Lung (tissue), 11 donors: ENCODE measurements at regions not wholly inside any gene's neighbourhood (a gene's known extent, or its start where the extent isn't known, plus 50 kb on each side); places are given as distances from the start of the nearest gene placed in this dataset.

ENCODE experiments used
- ATAC-seq: fragments of 200-7000 bp; cut with Tn5 transposase; one replicate; pipeline ENCODE4 v1.9.1; 2020; ENCODE audit warnings: moderate number of reproducible peaks; ENCODE audit not compliant: insufficient read depth, low FRiP score
- DNase-seq, 3 donors: peaks; one replicate each; pipeline ENCODE4 v3.0.0-alpha.2; 2013 to 2017
- H3K27ac ChIP-seq, 2 donors: one replicate each; pipeline ENCODE4 v1.5.1; 2013; ENCODE audit warnings: mild to moderate bottlenecking in 2 of 2, moderate library complexity in 2 of 2, control low read depth in 1 of 2, inconsistent platforms in 1 of 2, low read depth in 1 of 2, low read length in 1 of 2
- H3K27me3 ChIP-seq, 3 donors: one replicate each; pipeline ENCODE4 v1.5.1; 2013; ENCODE audit warnings: low read length in 2 of 3; ENCODE audit not compliant: control insufficient read depth in 3 of 3, insufficient read depth in 3 of 3
- H3K36me3 ChIP-seq, 4 donors: one replicate each; pipeline ENCODE4 v1.5.1; 2013; ENCODE audit warnings: low read length in 4 of 4, mild to moderate bottlenecking in 1 of 4, moderate library complexity in 1 of 4; ENCODE audit not compliant: control insufficient read depth in 4 of 4, insufficient read depth in 4 of 4
- H3K4me1 ChIP-seq, 5 donors: one replicate each; pipeline ENCODE4 v1.5.1; 2013; ENCODE audit warnings: low read length in 5 of 5, mild to moderate bottlenecking in 2 of 5, moderate library complexity in 1 of 5; ENCODE audit not compliant: control insufficient read depth in 5 of 5, insufficient read depth in 5 of 5
- H3K4me3 ChIP-seq: one replicate; pipeline ENCODE4 v1.5.1; 2013; ENCODE audit warnings: mild to moderate bottlenecking, control low read depth, moderate library complexity
- H3K9ac ChIP-seq, 2 donors: one replicate each; pipeline ENCODE4 v1.5.1; 2013; ENCODE audit warnings: low read length in 2 of 2, control low read depth in 1 of 2; ENCODE audit not compliant: insufficient read depth in 1 of 2
- H3K9me3 ChIP-seq, 4 donors: one replicate each; pipeline ENCODE4 v1.5.1; 2013; ENCODE audit warnings: low read length in 3 of 4, mild to moderate bottlenecking in 1 of 4, moderate library complexity in 1 of 4; ENCODE audit not compliant: control insufficient read depth in 4 of 4, insufficient read depth in 3 of 4
- WGBS, 2 donors: extraction: QIAGEN DNeasy Blood & Tissue Kit; methylation state at CpG; one replicate each; pipeline ENCODE4 v1.1.7; 2013; 5-methylcytosine and 5-hydroxymethylcytosine counted together
- TF ChIP-seq, protein P1 (sequence below): IDR thresholded peaks from 2 replicates; pipeline ENCODE4 v1.5.1; 2012; ENCODE audit warnings: mild to moderate bottlenecking; ENCODE audit errors: control extremely low read depth, extremely low read depth
- donor health status: control.
- donor health status: control.
- donor health status: Bipolar disorder and iron deficiency.
- donor health status: healthy.
- donor health status: DM: yes; HTN: yes; CAD: no.

DNA sequence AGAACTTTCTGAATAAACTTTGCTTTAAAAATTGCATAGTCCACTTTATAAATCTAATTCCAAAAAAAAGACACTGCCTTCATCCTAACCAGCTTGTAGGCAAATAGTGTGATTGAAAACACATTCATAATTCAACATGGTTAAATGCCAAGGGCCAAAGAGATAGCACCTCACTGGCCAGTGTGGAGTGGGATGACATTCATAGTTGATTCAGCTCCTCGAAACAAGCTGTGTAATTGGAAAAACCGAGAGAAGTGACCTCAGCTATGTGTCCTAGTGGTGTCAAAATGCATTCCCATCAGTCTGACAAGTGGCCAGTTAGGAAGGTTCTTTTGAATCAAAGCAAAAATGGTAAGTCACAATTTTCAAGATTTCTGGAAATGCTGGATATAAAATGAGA lies 1068.5 kb upstream of the CELF4 start:
- TF ChIP-seq, protein P1, sequence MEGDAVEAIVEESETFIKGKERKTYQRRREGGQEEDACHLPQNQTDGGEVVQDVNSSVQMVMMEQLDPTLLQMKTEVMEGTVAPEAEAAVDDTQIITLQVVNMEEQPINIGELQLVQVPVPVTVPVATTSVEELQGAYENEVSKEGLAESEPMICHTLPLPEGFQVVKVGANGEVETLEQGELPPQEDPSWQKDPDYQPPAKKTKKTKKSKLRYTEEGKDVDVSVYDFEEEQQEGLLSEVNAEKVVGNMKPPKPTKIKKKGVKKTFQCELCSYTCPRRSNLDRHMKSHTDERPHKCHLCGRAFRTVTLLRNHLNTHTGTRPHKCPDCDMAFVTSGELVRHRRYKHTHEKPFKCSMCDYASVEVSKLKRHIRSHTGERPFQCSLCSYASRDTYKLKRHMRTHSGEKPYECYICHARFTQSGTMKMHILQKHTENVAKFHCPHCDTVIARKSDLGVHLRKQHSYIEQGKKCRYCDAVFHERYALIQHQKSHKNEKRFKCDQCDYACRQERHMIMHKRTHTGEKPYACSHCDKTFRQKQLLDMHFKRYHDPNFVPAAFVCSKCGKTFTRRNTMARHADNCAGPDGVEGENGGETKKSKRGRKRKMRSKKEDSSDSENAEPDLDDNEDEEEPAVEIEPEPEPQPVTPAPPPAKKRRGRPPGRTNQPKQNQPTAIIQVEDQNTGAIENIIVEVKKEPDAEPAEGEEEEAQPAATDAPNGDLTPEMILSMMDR, result no peak
- H3K9me3 ChIP-seq, result peaks cover 0 to 4% (median 0%) of the 10 kb centered on the region in 4 donors
- no peak overlapping the region for H3K4me3 ChIP-seq
- ATAC-seq (no peak), DNase-seq (no peak)
- H3K27me3 ChIP-seq, result no peaks in the 10 kb centered on the region
- H3K36me3 ChIP-seq, result no peaks in the 10 kb centered on the region
- no peak overlapping the region for H3K27ac ChIP-seq
- 54 to 57% methylated on average over 2 of the region's 2 CpGs for WGBS, 2 donors
- peaks cover 0 to 2% (median 0%) of the 10 kb centered on the region in 5 donors for H3K4me1 ChIP-seq
- no peak overlapping the region for H3K9ac ChIP-seq

DNA sequence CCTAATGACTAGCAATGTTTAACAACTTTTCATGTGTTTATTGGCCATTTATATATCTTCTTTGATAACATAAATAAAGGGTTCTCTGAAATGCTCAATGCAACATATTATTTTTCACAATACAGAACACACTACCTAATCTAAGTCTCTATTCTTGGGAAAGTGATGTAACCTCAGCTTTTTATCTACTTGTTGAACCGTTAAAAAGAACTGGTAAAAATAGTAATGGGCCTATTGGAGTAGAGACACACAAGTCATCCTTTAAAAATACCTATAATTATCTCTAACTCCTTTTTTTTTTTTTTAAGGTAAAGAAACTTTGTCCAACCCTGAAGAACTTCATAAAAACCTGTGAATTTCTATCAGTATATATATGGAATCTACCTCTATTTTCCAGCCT lies 1067.7 kb upstream of the CELF4 start:
- no peaks in the 10 kb centered on the region for H3K27me3 ChIP-seq
- H3K27ac ChIP-seq, result no peak overlapping the region
- no peaks in the 10 kb centered on the region for H3K36me3 ChIP-seq
- H3K9me3 ChIP-seq, result peaks cover 0 to 1% (median 0%) of the 10 kb centered on the region in 4 donors
- peaks cover 0 to 2% (median 0%) of the 10 kb centered on the region in 5 donors for H3K4me1 ChIP-seq
- ATAC-seq (no peak), DNase-seq (no peak)
- no peak overlapping the region for H3K9ac ChIP-seq
- TF ChIP-seq, protein P1, result no peak
- H3K4me3 ChIP-seq, result no peak overlapping the region
- 71 to 94% methylated on average over 1 of the region's 1 CpG for WGBS, 2 donors

DNA sequence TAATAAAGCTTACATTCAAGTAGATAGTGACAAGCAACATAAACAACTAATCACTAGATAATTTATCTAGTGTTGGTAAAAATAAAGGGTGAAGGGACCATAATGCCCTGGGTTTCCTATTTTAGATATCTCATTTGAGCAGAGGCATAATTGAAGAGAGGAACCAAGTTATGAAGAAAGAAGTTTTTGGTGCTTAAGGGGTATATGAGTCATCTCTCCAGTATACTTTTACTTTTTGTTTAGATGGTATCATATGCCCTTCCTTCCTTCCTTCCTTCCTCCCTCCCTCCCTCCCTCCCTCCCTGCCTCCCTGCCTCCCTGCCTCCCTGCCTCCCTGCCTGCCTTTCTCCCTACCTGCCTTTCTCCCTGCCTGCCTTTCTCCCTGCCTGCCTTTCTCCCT lies 1053.5 kb upstream of the CELF4 start:
- H3K27ac ChIP-seq, result no peak overlapping the region
- H3K9ac ChIP-seq, result no peak overlapping the region
- TF ChIP-seq, protein P1, result no peak
- no peaks in the 10 kb centered on the region for H3K27me3 ChIP-seq
- ATAC-seq (no peak), DNase-seq (no peak)
- no peaks in the 10 kb centered on the region for H3K36me3 ChIP-seq
- H3K9me3 ChIP-seq, result no peaks in the 10 kb centered on the region
- H3K4me3 ChIP-seq, result no peak overlapping the region
- peaks cover 0 to 4% (median 0%) of the 10 kb centered on the region in 5 donors for H3K4me1 ChIP-seq

DNA sequence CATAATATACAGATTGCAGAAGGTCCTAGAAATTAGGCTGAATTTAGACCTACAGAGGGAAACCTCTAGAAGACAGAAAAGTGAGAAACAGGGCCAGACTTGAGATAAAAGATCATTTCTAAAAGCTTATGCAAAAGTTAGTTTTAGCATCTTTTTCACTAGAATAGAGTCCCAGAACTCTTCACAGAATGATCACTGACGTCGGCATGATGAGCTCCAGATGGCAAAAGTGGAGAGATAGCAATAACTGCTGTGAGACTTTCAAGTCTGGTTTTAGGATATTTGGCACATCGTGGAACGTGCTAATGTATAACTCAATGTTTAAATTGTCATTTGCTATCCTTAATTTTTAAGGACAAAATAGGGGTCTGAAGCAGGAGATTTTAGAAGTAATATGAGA lies 1050.7 kb upstream of the CELF4 start:
- Histone ChIP-seq H3K4me1 (peaks cover 0 to 4% (median 0%) of the 10 kb centered on the region in 5 donors), H3K27me3 (no peaks in the 10 kb centered on the region), H3K36me3 (no peaks in the 10 kb centered on the region), H3K27ac (no peak overlapping the region), H3K4me3 (no peak overlapping the region), H3K9me3 (no peaks in the 10 kb centered on the region), H3K9ac (no peak overlapping the region)
- ATAC-seq (no peak), DNase-seq (peak; percentile 30 to 41 (median 33))
- WGBS, 2 donors, result 84 to 91% methylated on average over 4 of the region's 4 CpGs
- TF ChIP-seq, protein P1, result no peak
